H1 (cell line): ENCODE measurements at regions not wholly inside any gene's neighbourhood (a gene's known extent, or its start where the extent isn't known, plus 50 kb on each side); places are given as distances from the start of the nearest gene placed in this dataset.

Experiments used
- CTCF ChIA-PET: fragments of 300-600 bp; sonication (Branson Sonifier 250); formaldehyde crosslinking; loops from one replicate; lab custom pipeline; 2021; ENCODE audit not compliant: partially characterized antibody; lab: Charles Lee
- POLR2A ChIA-PET: fragments of 300-600 bp; sonication (Branson Sonifier 250); formaldehyde crosslinking; loops from one replicate; lab custom pipeline; 2021; ENCODE audit warnings: inconsistent platforms; ENCODE audit not compliant: partially characterized antibody; lab: Charles Lee
- DNase-seq, 2 experiments: peaks; one replicate each; pipeline versions ENCODE4 v3.0.0 to v3.0.0-alpha.2; 2010 to 2022; ENCODE audit warnings: low spot score in 2 of 2, low read depth in 1 of 2, mixed read lengths in 1 of 2
- FAIRE-seq: peaks from 2 replicates; lab custom pipeline; 2011; peaks lifted over from hg19 to GRCh38; lab: Jason Lieb, UNC
- H2AFZ ChIP-seq: 2 replicates; pipeline ENCODE4 v1.8.1; 2012; ENCODE audit warnings: low read length, inconsistent platforms
- H2AK5ac ChIP-seq: 2 replicates; pipeline ENCODE4 v1.6.1; 2013; ENCODE audit warnings: low read depth, low read length
- H2BK120ac ChIP-seq: replicated peaks from 2 replicates; pipeline ENCODE3; 2013; ENCODE audit warnings: low read depth, low read length, inconsistent platforms
- H2BK12ac ChIP-seq: 2 replicates; pipeline ENCODE4 v1.6.1; 2013; ENCODE audit warnings: low read depth, low read length
- H2BK15ac ChIP-seq: 2 replicates; pipeline ENCODE4 v1.6.1; 2013; ENCODE audit warnings: low read length
- H2BK20ac ChIP-seq: 2 replicates; pipeline ENCODE4 v1.6.1; 2013; ENCODE audit warnings: low read length
- H2BK5ac ChIP-seq: 2 replicates; pipeline ENCODE4 v1.6.1; 2013; ENCODE audit warnings: low read depth, low read length
- H3K14ac ChIP-seq: 2 replicates; pipeline ENCODE4 v1.6.1; 2013; ENCODE audit warnings: inconsistent platforms; ENCODE audit not compliant: insufficient read length
- H3K18ac ChIP-seq: 2 replicates; pipeline ENCODE4 v1.6.1; 2013; ENCODE audit warnings: low read length; ENCODE audit errors: extremely low read depth
- H3K23ac ChIP-seq: 2 replicates; pipeline ENCODE4 v1.6.1; 2013; ENCODE audit warnings: inconsistent platforms; ENCODE audit not compliant: insufficient read length
- H3K23me2 ChIP-seq: 2 replicates; pipeline ENCODE4 v1.6.1; 2013; ENCODE audit warnings: low read depth, low read length
- H3K27ac ChIP-seq: 2 replicates; pipeline ENCODE4 v1.6.1; 2011; ENCODE audit warnings: low read depth, low read length, inconsistent platforms
- H3K27me3 ChIP-seq, 4 experiments: replicated peaks in 1 of 4; 1 replicate in 1 of 4; 2 replicates in 3 of 4; pipeline versions ENCODE4 v1.6.1 to v1.8.1; 2011 to 2013; ENCODE audit warnings: low read length in 3 of 4, mild to moderate bottlenecking in 3 of 4, inconsistent platforms in 2 of 4, mixed read lengths in 2 of 4, moderate library complexity in 1 of 4; ENCODE audit not compliant: control insufficient read depth in 3 of 4, insufficient read depth in 3 of 4; ENCODE audit errors: extremely low read depth in 1 of 4
- H3K36me3 ChIP-seq, 4 experiments: 2 replicates each; pipeline versions ENCODE4 v1.6.1 to v1.8.1; 2011 to 2013; ENCODE audit warnings: mild to moderate bottlenecking in 4 of 4, low read length in 3 of 4, moderate library complexity in 2 of 4, control low read depth in 1 of 4, inconsistent platforms in 1 of 4; ENCODE audit not compliant: insufficient read depth in 4 of 4, control insufficient read depth in 2 of 4
- H3K4ac ChIP-seq: replicated peaks from 2 replicates; pipeline ENCODE3; 2013; ENCODE audit warnings: low read length, low read depth, mixed read lengths, inconsistent platforms; ENCODE audit not compliant: insufficient read length
- H3K4me1 ChIP-seq, 4 experiments: replicated peaks in 1 of 4; 1 replicate in 1 of 4; 2 replicates in 3 of 4; pipeline versions ENCODE4 v1.6.1 to v1.8.1; 2011 to 2013; ENCODE audit warnings: low read length in 3 of 4, inconsistent platforms in 2 of 4, mixed read lengths in 1 of 4; ENCODE audit not compliant: insufficient read depth in 4 of 4, control insufficient read depth in 3 of 4
- H3K4me2 ChIP-seq, 2 experiments: 2 replicates each; pipeline versions ENCODE4 v1.6.1 to v1.8.1; 2011 to 2013; ENCODE audit warnings: low read depth in 2 of 2, low read length in 2 of 2, control low read depth in 1 of 2, inconsistent platforms in 1 of 2, mild to moderate bottlenecking in 1 of 2; ENCODE audit not compliant: insufficient read depth in 1 of 2
- H3K4me3 ChIP-seq, 4 experiments: fragments of 200-600, 300-600 bp in 1 of 4; sonication (generic), shearing (Covaris generic), sonication (Bioruptor Twin) in 1 of 4; 2 replicates each; pipeline versions ENCODE4 v1.5.1 to v1.8.1; 2011 to 2016; ENCODE audit warnings: low read length in 4 of 4, low read depth in 3 of 4, control low read depth in 2 of 4, inconsistent platforms in 2 of 4, mild to moderate bottlenecking in 2 of 4, mixed read lengths in 1 of 4, moderate library complexity in 1 of 4; ENCODE audit not compliant: insufficient read depth in 2 of 4; ENCODE audit errors: extremely low read depth in 1 of 4
- H3K56ac ChIP-seq: replicated peaks from 2 replicates; pipeline ENCODE3; 2013; ENCODE audit warnings: low read depth, mild to moderate bottlenecking, mixed read lengths, low read length, inconsistent platforms; ENCODE audit not compliant: insufficient read length
- H3K79me1 ChIP-seq: 2 replicates; pipeline ENCODE4 v1.6.1; 2013; ENCODE audit warnings: low read depth, low read length, control low read depth
- H3K79me2 ChIP-seq, 2 experiments: 2 replicates each; pipeline versions ENCODE4 v1.6.1 to v1.8.1; 2012 to 2013; ENCODE audit warnings: low read length in 2 of 2, mild to moderate bottlenecking in 2 of 2, inconsistent platforms in 1 of 2; ENCODE audit not compliant: insufficient read depth in 2 of 2, control insufficient read depth in 1 of 2
- H3K9ac ChIP-seq, 4 experiments: replicated peaks in 1 of 4; 1 replicate in 1 of 4; 2 replicates in 3 of 4; pipeline versions ENCODE4 v1.6.1 to v1.8.1; 2011 to 2013; ENCODE audit warnings: low read depth in 3 of 4, low read length in 3 of 4, control low read depth in 2 of 4, mild to moderate bottlenecking in 2 of 4, moderate library complexity in 2 of 4, inconsistent platforms in 1 of 4; ENCODE audit errors: extremely low read depth in 1 of 4
- H3K9me3 ChIP-seq, 2 experiments: 2 replicates each; pipeline versions ENCODE4 v1.6.1 to v1.8.1; 2012 to 2013; ENCODE audit warnings: mild to moderate bottlenecking in 2 of 2, moderate library complexity in 2 of 2, control low read depth in 1 of 2, inconsistent platforms in 1 of 2, low read depth in 1 of 2, low read length in 1 of 2, mixed read lengths in 1 of 2; ENCODE audit not compliant: insufficient read depth in 2 of 2
- H4K20me1 ChIP-seq, 2 experiments: replicated peaks in 1 of 2; 2 replicates each; pipeline versions ENCODE3 to v1.8.1; 2011 to 2013; ENCODE audit warnings: inconsistent platforms in 2 of 2, low read length in 2 of 2, mild to moderate bottlenecking in 1 of 2; ENCODE audit not compliant: insufficient read depth in 2 of 2, control insufficient read depth in 1 of 2
- H4K5ac ChIP-seq: 2 replicates; pipeline ENCODE4 v1.6.1; 2013; ENCODE audit warnings: low read length, low read depth, mixed read lengths, inconsistent platforms; ENCODE audit not compliant: insufficient read length
- H4K8ac ChIP-seq: 2 replicates; pipeline ENCODE4 v1.8.0; 2013; ENCODE audit warnings: mild to moderate bottlenecking, moderate library complexity, low read length, inconsistent platforms; ENCODE audit not compliant: insufficient read depth; ENCODE audit errors: extremely low read depth
- H4K91ac ChIP-seq: replicated peaks from 2 replicates; pipeline ENCODE3; 2013; ENCODE audit warnings: low read length, mixed read lengths, inconsistent platforms; ENCODE audit not compliant: insufficient read length
- BRCA1 ChIP-seq: IDR thresholded peaks from 2 replicates; pipeline ENCODE4 v1.6.1; 2012; ENCODE audit warnings: low read depth, low read length, improper control_type of control experiment
- GABPA ChIP-seq: IDR thresholded peaks from 2 replicates; pipeline ENCODE4 v1.6.1; 2011; ENCODE audit warnings: mild to moderate bottlenecking, low read length, moderate library complexity, borderline replicate concordance; ENCODE audit not compliant: insufficient read depth
- POLR2AphosphoS5 ChIP-seq: IDR thresholded peaks from 2 replicates; pipeline ENCODE4 v1.6.1; 2011; ENCODE audit warnings: low read depth, low read length
- TAF7 ChIP-seq: optimal IDR thresholded peaks from 2 replicates; pipeline ENCODE3; 2011; ENCODE audit warnings: low read depth, mild to moderate bottlenecking, inconsistent platforms, low read length, moderate library complexity, borderline replicate concordance
- WGBS, 2 experiments: shearing (Covaris generic) in 1 of 2; methylation state at CpG; one replicate each; pipeline versions ENCODE4 v1.1.6 to v1.1.7; 2013 to 2015; ENCODE audit warnings: low lambda C conversion rate in 2 of 2, mixed read lengths in 2 of 2, inconsistent platforms in 1 of 2, low coverage in 1 of 2, missing lambda C conversion rate in 1 of 2; ENCODE audit not compliant: insufficient replicate concordance in 2 of 2, insufficient coverage in 1 of 2, insufficient read length in 1 of 2; ENCODE audit errors: extremely low coverage in 1 of 2, missing lambda C conversion rate in 1 of 2; 5-methylcytosine and 5-hydroxymethylcytosine counted together

DNA sequence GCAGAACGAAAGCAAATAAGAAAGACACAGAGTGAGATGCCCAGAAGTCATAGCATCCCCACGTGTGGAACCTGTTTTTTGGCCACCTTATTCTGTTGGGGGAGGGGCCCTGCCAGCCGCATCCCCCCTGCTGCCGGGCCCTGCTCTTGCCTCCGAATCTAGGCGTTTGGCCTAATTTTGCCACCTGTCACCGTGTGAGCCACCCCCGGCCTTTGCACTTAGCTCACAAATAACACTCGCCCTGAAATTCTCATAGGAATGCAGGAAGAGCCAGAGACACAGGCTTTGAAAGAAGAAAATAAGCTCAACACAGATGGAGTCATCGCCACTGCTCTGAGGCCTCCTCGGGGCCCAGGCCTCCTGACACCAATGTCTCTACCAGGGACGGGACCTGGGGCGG is 522.6 kb upstream of the SALL3 start:
- ChIA-PET POLR2A (no interaction called here), CTCF (interaction anchor here (0.7 kb wide), 1 partner anchor 41 kb away, joined by 3 read pairs; no protein-coding TSS in a partner anchor)
- no peak for TF ChIP-seq POLR2AphosphoS5
- TF ChIP-seq BRCA1: no peak
- no peak for TF ChIP-seq GABPA
- no peak for TF ChIP-seq TAF7
- H2BK20ac ChIP-seq: no peak overlapping the region
- no peak overlapping the region for H2AK5ac ChIP-seq
- no peak overlapping the region for H4K91ac ChIP-seq
- H3K23me2 ChIP-seq: no peaks in the 10 kb centered on the region
- no peak overlapping the region for H2BK12ac ChIP-seq
- H3K36me3 ChIP-seq: no peaks in the 10 kb centered on the region
- no peak overlapping the region for H3K4me2 ChIP-seq
- H3K18ac ChIP-seq: no peak overlapping the region
- no peak for DNase-seq
- no peak overlapping the region for H2BK15ac ChIP-seq
- no peak overlapping the region for H2AFZ ChIP-seq
- H3K14ac ChIP-seq: no peak overlapping the region
- no peaks in the 10 kb centered on the region for H3K27me3 ChIP-seq
- no peak overlapping the region for H3K27ac ChIP-seq
- no peak overlapping the region for H3K4me3 ChIP-seq
- no peaks in the 10 kb centered on the region for H3K79me2 ChIP-seq
- H3K4me1 ChIP-seq: no peaks in the 10 kb centered on the region; a peak in 1 of 7 replicates
- no peak for FAIRE-seq
- H2BK5ac ChIP-seq: no peak overlapping the region
- H3K56ac ChIP-seq: no peak overlapping the region
- H4K8ac ChIP-seq: no peak overlapping the region; the same call in 1 of the 2 replicates
- no peak overlapping the region for H3K9ac ChIP-seq
- H4K5ac ChIP-seq: no peak overlapping the region
- H2BK120ac ChIP-seq: no peak overlapping the region
- H3K9me3 ChIP-seq: no peaks in the 10 kb centered on the region
- no peaks in the 10 kb centered on the region for H3K79me1 ChIP-seq
- no peaks in the 10 kb centered on the region for H4K20me1 ChIP-seq
- no peak overlapping the region for H3K23ac ChIP-seq
- no peak overlapping the region for H3K4ac ChIP-seq
- 85% methylated on average over 13 of the region's 13 CpGs; no CpG with 5 or more reads in 1 of the 2 experiments for WGBS, 2 experiments
